HEK293T (cell line): ENCODE measurements at regions not wholly inside any gene's neighbourhood (a gene's known extent, or its start where the extent isn't known, plus 50 kb on each side); places are given as distances from the start of the nearest gene placed in this dataset.
A peak's percentile ranks its signal among the peaks of the same experiment; 100 is the strongest.

Experiments used
- CTCF ChIA-PET: fragments of 350-600 bp; formaldehyde crosslinking; extraction: SDS; loops from one replicate; lab custom pipeline; 2021; ENCODE audit warnings: antibody characterized with exemption, inconsistent platforms; lab: Yijun Ruan, JAX
- POLR2A ChIA-PET: fragments of 350-600 bp; formaldehyde crosslinking; extraction: SDS; loops from one replicate; lab custom pipeline; 2020; ENCODE audit warnings: antibody characterized with exemption, inconsistent platforms; lab: Yijun Ruan, JAX
- DNase-seq: peaks from one replicate; pipeline ENCODE4 v3.0.0; 2012; ENCODE audit warnings: mixed read lengths; ENCODE audit errors: extremely low spot score
- ARNT ChIP-seq: fragments of 450-650 bp; IDR thresholded peaks from 2 replicates; pipeline ENCODE4 v1.6.1; 2017; ENCODE audit warnings: mild to moderate bottlenecking
- BHLHE40 ChIP-seq: fragments of 450-650 bp; IDR thresholded peaks from 2 replicates; pipeline ENCODE4 v1.6.1; 2016; ENCODE audit warnings: mild to moderate bottlenecking, moderate library complexity, borderline replicate concordance
- CTBP1 ChIP-seq: fragments of 450-650 bp; IDR thresholded peaks from 2 replicates; pipeline ENCODE4 v1.6.1; 2016; ENCODE audit warnings: borderline replicate concordance
- ELF4 ChIP-seq: fragments of 450-650 bp; IDR thresholded peaks from 2 replicates; pipeline ENCODE4 v1.6.1; 2017; ENCODE audit warnings: antibody characterized with exemption
- FOXA1 ChIP-seq: fragments of 450-650 bp; IDR thresholded peaks from 2 replicates; pipeline ENCODE4 v1.6.1; 2016; ENCODE audit warnings: mild to moderate bottlenecking
- FOXK2 ChIP-seq: fragments of 450-650 bp; IDR thresholded peaks from 2 replicates; pipeline ENCODE4 v1.6.1; 2016; ENCODE audit warnings: mild to moderate bottlenecking
- FOXM1 ChIP-seq: fragments of 450-650 bp; IDR thresholded peaks from 2 replicates; pipeline ENCODE4 v1.6.1; 2017; ENCODE audit warnings: mild to moderate bottlenecking, borderline replicate concordance
- HDGF ChIP-seq: fragments of 450-650 bp; IDR thresholded peaks from 2 replicates; pipeline ENCODE4 v1.6.1; 2017; ENCODE audit warnings: antibody characterized with exemption, borderline replicate concordance
- L3MBTL2 ChIP-seq: fragments of 450-650 bp; conservative IDR thresholded peaks from 2 replicates; pipeline ENCODE4 v1.6.1; 2016; ENCODE audit warnings: mild to moderate bottlenecking
- LEF1 ChIP-seq: fragments of 450-650 bp; IDR thresholded peaks from 2 replicates; pipeline ENCODE4 v1.6.1; 2017; ENCODE audit warnings: mild to moderate bottlenecking, borderline replicate concordance
- NFRKB ChIP-seq: fragments of 450-650 bp; IDR thresholded peaks from 2 replicates; pipeline ENCODE4 v1.6.1; 2016; ENCODE audit warnings: mild to moderate bottlenecking, moderate library complexity
- SP1 ChIP-seq: fragments of 450-650 bp; IDR thresholded peaks from 2 replicates; pipeline ENCODE4 v1.6.1; 2017
- SUZ12 ChIP-seq: fragments of 450-650 bp; IDR thresholded peaks from 2 replicates; pipeline ENCODE4 v1.6.1; 2016; ENCODE audit warnings: mild to moderate bottlenecking
- TARDBP ChIP-seq: fragments of 450-650 bp; IDR thresholded peaks from 2 replicates; pipeline ENCODE4 v1.6.1; 2016
- ZNF384 ChIP-seq: fragments of 450-650 bp; IDR thresholded peaks from 2 replicates; pipeline ENCODE4 v1.6.1; 2016
- TF ChIP-seq, protein P1 (sequence below): fragments of 450-650 bp; IDR thresholded peaks from 2 replicates; pipeline ENCODE4 v1.6.1; 2016

DNA sequence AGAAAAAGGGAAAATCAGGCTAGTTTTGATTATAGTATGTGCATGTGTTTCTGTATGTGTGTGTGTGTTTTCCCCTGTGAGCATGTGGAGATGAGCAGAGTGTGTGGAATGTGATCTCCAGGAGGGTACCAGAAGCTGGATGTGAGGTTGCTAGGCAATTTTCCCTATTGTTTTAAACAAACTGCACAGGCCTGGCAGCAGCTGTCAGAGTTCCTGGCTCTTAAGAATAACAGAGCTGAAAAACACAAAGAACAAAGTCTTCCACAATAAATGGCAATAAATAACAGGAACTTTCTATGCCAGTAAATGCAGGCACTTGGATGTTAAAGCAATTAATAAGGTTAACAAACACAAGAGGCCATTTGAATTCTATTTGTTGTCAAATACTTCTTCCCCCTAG, 344.6 kb upstream of the CTSO start:
- CTCF ChIA-PET, result interaction anchor here (0.6 kb wide), 1 partner anchor 185 kb away, joined by 5 read pairs; no protein-coding TSS in a partner anchor
- POLR2A ChIA-PET, result no interaction called here
- no peak for TF ChIP-seq CTBP1
- TF ChIP-seq TARDBP, result no peak
- TF ChIP-seq FOXA1, result no peak
- no peak for TF ChIP-seq ZNF384
- TF ChIP-seq LEF1, result no peak
- TF ChIP-seq, protein P1, sequence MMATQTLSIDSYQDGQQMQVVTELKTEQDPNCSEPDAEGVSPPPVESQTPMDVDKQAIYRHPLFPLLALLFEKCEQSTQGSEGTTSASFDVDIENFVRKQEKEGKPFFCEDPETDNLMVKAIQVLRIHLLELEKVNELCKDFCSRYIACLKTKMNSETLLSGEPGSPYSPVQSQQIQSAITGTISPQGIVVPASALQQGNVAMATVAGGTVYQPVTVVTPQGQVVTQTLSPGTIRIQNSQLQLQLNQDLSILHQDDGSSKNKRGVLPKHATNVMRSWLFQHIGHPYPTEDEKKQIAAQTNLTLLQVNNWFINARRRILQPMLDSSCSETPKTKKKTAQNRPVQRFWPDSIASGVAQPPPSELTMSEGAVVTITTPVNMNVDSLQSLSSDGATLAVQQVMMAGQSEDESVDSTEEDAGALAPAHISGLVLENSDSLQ, result no peak
- TF ChIP-seq FOXM1, result no peak
- no peak for TF ChIP-seq ARNT
- no peak for TF ChIP-seq SUZ12
- TF ChIP-seq L3MBTL2, result no peak
- DNase-seq, result no peak

DNA sequence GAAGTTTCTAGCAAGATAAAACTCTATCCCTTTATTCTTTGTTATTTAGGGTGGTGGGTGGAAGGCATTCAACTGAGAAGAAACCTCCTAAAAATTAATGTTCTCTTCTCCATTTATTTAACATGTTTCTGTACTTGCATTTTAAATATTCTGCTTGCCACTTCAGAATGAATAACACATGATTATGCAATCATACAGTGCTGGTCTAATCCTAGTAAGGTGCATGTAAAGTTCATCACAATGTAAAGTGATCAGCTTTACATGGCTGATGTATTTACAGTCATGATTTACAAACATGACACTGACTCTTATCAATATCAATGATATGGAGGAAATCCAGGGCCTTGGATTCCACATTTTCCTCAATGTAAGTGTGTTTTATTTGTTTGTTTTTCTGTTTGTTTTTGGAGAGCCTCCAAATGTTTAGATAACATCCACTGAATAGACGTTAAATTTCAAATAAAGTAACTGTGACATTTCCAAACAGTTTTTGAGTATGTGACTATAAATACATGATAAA, 342.1 kb upstream of the CTSO start:
- CTCF ChIA-PET, result no interaction called here
- TF ChIP-seq ARNT (no peak), FOXK2 (no peak), CTBP1 (no peak), LEF1 (no peak), ZNF384 (no peak), NFRKB (no peak), SUZ12 (no peak), FOXM1 (no peak), L3MBTL2 (no peak), BHLHE40 (no peak)
- TF ChIP-seq, protein P1, result no peak
- POLR2A ChIA-PET, result no interaction called here
- no peak for DNase-seq

DNA sequence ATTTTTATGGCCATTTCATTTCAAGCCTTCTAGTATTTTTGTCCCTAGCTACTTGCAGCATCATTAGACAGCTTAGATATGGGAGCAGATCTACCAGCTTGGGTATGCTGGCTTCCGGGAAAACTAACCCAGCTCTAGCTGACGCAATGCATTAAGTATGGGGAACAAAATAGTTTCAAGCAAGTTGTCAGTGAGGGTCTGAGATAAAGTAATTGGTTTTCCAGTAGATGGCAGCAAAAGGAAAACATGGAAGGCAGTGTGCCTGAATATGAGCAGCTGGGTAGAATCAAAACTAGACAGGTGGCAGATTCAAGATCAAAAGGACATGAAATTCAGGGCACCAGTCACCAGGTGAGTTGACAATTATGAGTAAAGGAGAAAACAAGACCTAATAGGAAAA, 340.9 kb upstream of the CTSO start:
- POLR2A ChIA-PET, result no interaction called here
- no peak for TF ChIP-seq BHLHE40
- no peak for TF ChIP-seq FOXM1
- no peak for TF ChIP-seq FOXK2
- no peak for TF ChIP-seq LEF1
- TF ChIP-seq L3MBTL2, result no peak
- no peak for TF ChIP-seq ARNT
- TF ChIP-seq TARDBP, result no peak
- TF ChIP-seq CTBP1, result no peak
- TF ChIP-seq, protein P1, result no peak
- TF ChIP-seq ZNF384, result no peak
- no peak for TF ChIP-seq SP1
- no peak for TF ChIP-seq NFRKB
- TF ChIP-seq FOXA1, result no peak
- DNase-seq, result peak; percentile 31
- CTCF ChIA-PET, result interaction anchor here (1.0 to 2.6 kb wide), 3 partner anchors 19 to 125 kb away, joined by 3 to 12 read pairs (median 4); no protein-coding TSS in a partner anchor

DNA sequence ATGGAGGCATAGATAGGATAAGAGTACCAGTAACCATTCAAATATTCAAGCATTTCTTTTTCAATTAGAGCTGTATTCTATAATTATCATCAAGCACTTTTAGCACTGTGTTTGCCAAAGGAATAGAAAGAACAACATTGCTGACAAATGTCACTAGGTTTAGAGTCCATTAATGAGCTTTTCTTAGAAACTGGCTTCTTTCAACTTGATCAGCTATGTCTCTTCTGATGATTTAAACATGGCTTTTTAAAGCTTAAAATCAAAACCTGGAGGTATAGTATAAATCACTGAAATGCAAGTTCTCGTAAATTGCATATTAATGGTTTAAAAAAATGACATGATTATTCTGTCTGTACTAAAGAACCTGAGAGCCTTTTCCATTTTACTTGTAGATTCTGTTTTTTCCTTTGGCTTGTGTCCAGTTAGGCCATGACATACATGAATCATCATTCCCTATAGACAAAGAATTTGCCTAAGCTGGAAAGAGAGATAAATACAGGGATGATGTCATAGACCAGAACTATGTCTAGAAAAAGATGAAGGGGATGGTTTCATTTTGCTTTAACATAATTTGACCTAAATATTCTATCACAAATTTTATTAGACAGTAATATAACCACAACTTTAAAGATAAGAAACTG, 340.1 kb upstream of the CTSO start:
- ChIA-PET CTCF (interaction anchor here (1.0 to 2.6 kb wide), 2 partner anchors 84 to 125 kb away, joined by 3 to 12 read pairs; no protein-coding TSS in a partner anchor), POLR2A (no interaction called here)
- no peak for TF ChIP-seq SUZ12
- no peak for TF ChIP-seq LEF1
- TF ChIP-seq CTBP1, result no peak
- TF ChIP-seq ELF4, result no peak
- TF ChIP-seq HDGF, result no peak
- TF ChIP-seq NFRKB, result no peak
- TF ChIP-seq FOXA1, result no peak
- no peak for TF ChIP-seq FOXK2
- no peak for TF ChIP-seq SP1
- no peak for TF ChIP-seq FOXM1
- TF ChIP-seq, protein P1, result no peak
- TF ChIP-seq BHLHE40, result no peak
- TF ChIP-seq ARNT, result no peak
- TF ChIP-seq ZNF384, result no peak
- no peak for TF ChIP-seq TARDBP
- no peak for TF ChIP-seq L3MBTL2
- no peak for DNase-seq

DNA sequence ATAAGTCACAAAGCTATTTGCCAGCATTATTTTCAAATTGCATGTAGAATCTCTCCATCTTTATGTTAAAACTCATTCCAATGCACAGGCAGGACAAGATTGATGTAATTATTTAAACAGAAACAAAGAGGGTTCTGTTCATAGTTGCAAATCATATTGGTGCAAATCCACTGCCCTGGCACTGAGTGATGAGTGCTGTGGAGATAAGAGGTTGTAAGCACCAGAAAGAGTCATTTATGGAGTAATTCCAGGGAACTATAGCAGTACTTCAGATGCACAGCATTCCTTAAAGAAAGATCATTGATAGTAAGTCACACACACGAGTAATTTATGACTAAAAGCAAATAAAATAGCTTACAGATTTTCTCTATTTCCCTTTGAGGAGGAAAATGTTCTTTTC, 337.7 kb upstream of the CTSO start:
- no peak for DNase-seq
- ChIA-PET POLR2A (no interaction called here), CTCF (no interaction called here)
- TF ChIP-seq SUZ12, result no peak
- TF ChIP-seq ZNF384, result no peak
- TF ChIP-seq ARNT, result no peak
- TF ChIP-seq ELF4, result no peak
- no peak for TF ChIP-seq SP1
- no peak for TF ChIP-seq CTBP1
- TF ChIP-seq L3MBTL2, result no peak
- no peak for TF ChIP-seq BHLHE40
- TF ChIP-seq, protein P1, result no peak
- TF ChIP-seq NFRKB, result no peak
- no peak for TF ChIP-seq TARDBP
- no peak for TF ChIP-seq FOXM1
- no peak for TF ChIP-seq FOXA1
- no peak for TF ChIP-seq FOXK2
- TF ChIP-seq LEF1, result no peak
- no peak for TF ChIP-seq HDGF
